DND-41 (cell line): ENCODE measurements at regions not wholly inside any gene's neighbourhood (a gene's known extent, or its start where the extent isn't known, plus 50 kb on each side); places are given as distances from the start of the nearest gene placed in this dataset.

Source experiments
- EZH2 ChIP-seq: IDR thresholded peaks from 3 replicates; pipeline ENCODE4 v1.6.1; 2012; ENCODE audit warnings: borderline replicate concordance, low read depth, mild to moderate bottlenecking, moderate library complexity, low read length, inconsistent platforms; ENCODE audit not compliant: severe bottlenecking
- TF ChIP-seq, protein P1 (sequence below): IDR thresholded peaks from 2 replicates; pipeline ENCODE4 v1.5.1; 2012; ENCODE audit warnings: borderline replicate concordance, low read length, moderate library complexity, mild to moderate bottlenecking; ENCODE audit not compliant: poor library complexity, severe bottlenecking; ENCODE audit errors: extremely low read depth

DNA sequence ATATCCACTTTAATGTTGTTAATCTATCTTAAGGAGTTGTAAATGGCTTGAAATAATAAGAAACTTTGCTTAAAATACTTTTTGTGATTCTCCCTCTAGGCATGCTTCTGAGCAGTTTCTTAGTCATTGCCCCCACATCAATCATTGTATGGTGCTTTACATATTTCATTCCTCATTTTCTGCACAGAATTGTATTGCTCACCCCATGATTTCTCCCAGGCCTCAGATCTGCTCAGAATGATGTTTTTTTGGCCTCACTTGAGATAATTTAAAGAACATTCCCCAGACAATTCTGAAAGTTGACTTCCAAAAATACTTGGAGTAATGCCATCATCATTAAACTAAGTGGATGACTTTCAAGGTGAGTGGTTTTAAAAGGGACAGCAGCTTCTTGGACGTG lies 82.1 kb upstream of the PRPS1L1 start:
- TF ChIP-seq, protein P1, sequence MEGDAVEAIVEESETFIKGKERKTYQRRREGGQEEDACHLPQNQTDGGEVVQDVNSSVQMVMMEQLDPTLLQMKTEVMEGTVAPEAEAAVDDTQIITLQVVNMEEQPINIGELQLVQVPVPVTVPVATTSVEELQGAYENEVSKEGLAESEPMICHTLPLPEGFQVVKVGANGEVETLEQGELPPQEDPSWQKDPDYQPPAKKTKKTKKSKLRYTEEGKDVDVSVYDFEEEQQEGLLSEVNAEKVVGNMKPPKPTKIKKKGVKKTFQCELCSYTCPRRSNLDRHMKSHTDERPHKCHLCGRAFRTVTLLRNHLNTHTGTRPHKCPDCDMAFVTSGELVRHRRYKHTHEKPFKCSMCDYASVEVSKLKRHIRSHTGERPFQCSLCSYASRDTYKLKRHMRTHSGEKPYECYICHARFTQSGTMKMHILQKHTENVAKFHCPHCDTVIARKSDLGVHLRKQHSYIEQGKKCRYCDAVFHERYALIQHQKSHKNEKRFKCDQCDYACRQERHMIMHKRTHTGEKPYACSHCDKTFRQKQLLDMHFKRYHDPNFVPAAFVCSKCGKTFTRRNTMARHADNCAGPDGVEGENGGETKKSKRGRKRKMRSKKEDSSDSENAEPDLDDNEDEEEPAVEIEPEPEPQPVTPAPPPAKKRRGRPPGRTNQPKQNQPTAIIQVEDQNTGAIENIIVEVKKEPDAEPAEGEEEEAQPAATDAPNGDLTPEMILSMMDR: no peak
- no peak for TF ChIP-seq EZH2
